GM18951 (cell line): ENCODE measurements at regions not wholly inside any gene's neighbourhood (a gene's known extent, or its start where the extent isn't known, plus 50 kb on each side); places are given as distances from the start of the nearest gene placed in this dataset.
"Not testable (repeated sequence)": the region's sequence is repeated elsewhere in the genome, so short reads cannot be mapped to it uniquely, and the experiment has no call there.

ENCODE experiments used
- POLR2A ChIP-seq: IDR thresholded peaks from 4 replicates; pipeline ENCODE4 v1.6.1; 2011; ENCODE audit warnings: mild to moderate bottlenecking; ENCODE audit not compliant: insufficient read length, insufficient read depth; ENCODE audit errors: extremely low read depth
- in situ Hi-C: fragments of 300-500 bp; cut with MboI; formaldehyde crosslinking; loops from one replicate; pipeline ENCODE4 v1.12.0; 2022; ENCODE audit warnings: low sequenced_read_pairs, mixed read lengths, inconsistent platforms; ENCODE audit not compliant: unreplicated experiment

- in situ Hi-C loops, result no loop called here
- TF ChIP-seq POLR2A, result no peak
Observed at GRCh38 chr1:224041032-224041431, 72.9 kb upstream of the FBXO28 start.

- in situ Hi-C loops, result not testable (repeated sequence)
Observed at GRCh38 chr1:224040423-224040822, 73.5 kb upstream of the FBXO28 start.

- in situ Hi-C loops, result not testable (repeated sequence)
Observed at GRCh38 chr1:224040006-224040405, 73.9 kb upstream of the FBXO28 start.

GRCh38 chr1:224038832-224039231 lies 75.1 kb upstream of the FBXO28 start:
- in situ Hi-C loops, result not testable (repeated sequence)

- in situ Hi-C loops, result not testable (repeated sequence)
Observed at GRCh38 chr1:224037362-224037761, 76.5 kb upstream of the FBXO28 start.

- in situ Hi-C loops, result not testable (repeated sequence)
Observed at GRCh38 chr1:224032608-224033276, 81.2 kb upstream of the FBXO28 start.

GRCh38 chr1:224031986-224032385 lies 81.9 kb upstream of the FBXO28 start:
- in situ Hi-C loops, result not testable (repeated sequence)

GRCh38 chr1:224030257-224030656 lies 83.7 kb upstream of the FBXO28 start:
- in situ Hi-C loops, result not testable (repeated sequence)

- in situ Hi-C loops, result not testable (repeated sequence)
Observed at GRCh38 chr1:224029286-224030025, 84.5 kb upstream of the FBXO28 start.

GRCh38 chr1:224028802-224029201 lies 85.1 kb upstream of the FBXO28 start:
- in situ Hi-C loops, result not testable (repeated sequence)

GRCh38 chr1:224023122-224023521 lies 90.8 kb upstream of the FBXO28 start:
- in situ Hi-C loops, result not testable (repeated sequence)

- in situ Hi-C loops, result not testable (repeated sequence)
Observed at GRCh38 chr1:224022249-224022970, 91.5 kb upstream of the FBXO28 start.

GRCh38 chr1:224019866-224020265 lies 94.0 kb upstream of the FBXO28 start:
- in situ Hi-C loops, result not testable (repeated sequence)

GRCh38 chr1:224015782-224016181 lies 98.1 kb upstream of the FBXO28 start:
- in situ Hi-C loops, result not testable (repeated sequence)

GRCh38 chr1:224014330-224014649 lies 99.6 kb upstream of the FBXO28 start:
- no peak for TF ChIP-seq POLR2A
- in situ Hi-C loops, result no loop called here

- in situ Hi-C loops, result not testable (repeated sequence)
Observed at GRCh38 chr1:224013626-224014329, 100.1 kb upstream of the FBXO28 start.

GRCh38 chr1:224012807-224013434 lies 101.0 kb upstream of the FBXO28 start:
- in situ Hi-C loops, result not testable (repeated sequence)

- in situ Hi-C loops, result not testable (repeated sequence)
Observed at GRCh38 chr1:224012162-224012561, 101.7 kb upstream of the FBXO28 start.

GRCh38 chr1:224011751-224012150 lies 102.2 kb upstream of the FBXO28 start:
- in situ Hi-C loops, result not testable (repeated sequence)
